ENCODE measurements at regions not wholly inside any gene's neighbourhood (a gene's known extent, or its start where the extent isn't known, plus 50 kb on each side); places are given as distances from the start of the nearest gene placed in this dataset.

DNA sequence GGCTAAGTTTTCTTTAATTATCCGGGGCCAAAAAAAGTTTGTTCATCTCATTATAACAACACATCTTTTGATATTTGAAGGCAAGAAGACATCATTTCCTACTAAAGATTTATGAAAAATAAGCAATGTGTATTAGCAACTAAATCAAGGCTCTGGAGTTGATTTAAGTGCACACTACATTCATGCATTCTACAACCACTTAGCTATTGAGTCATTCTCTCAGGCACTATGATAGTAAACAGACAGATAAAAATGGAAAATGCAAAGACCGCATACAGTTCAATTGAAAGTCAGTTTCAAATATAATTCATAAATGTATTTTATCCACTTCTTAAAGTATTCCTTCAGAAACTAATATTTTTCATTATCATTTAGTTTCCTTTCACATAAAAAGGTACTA, 1395.2 kb downstream of the PCDH9 start:
- TF ChIP-seq, protein P1, sequence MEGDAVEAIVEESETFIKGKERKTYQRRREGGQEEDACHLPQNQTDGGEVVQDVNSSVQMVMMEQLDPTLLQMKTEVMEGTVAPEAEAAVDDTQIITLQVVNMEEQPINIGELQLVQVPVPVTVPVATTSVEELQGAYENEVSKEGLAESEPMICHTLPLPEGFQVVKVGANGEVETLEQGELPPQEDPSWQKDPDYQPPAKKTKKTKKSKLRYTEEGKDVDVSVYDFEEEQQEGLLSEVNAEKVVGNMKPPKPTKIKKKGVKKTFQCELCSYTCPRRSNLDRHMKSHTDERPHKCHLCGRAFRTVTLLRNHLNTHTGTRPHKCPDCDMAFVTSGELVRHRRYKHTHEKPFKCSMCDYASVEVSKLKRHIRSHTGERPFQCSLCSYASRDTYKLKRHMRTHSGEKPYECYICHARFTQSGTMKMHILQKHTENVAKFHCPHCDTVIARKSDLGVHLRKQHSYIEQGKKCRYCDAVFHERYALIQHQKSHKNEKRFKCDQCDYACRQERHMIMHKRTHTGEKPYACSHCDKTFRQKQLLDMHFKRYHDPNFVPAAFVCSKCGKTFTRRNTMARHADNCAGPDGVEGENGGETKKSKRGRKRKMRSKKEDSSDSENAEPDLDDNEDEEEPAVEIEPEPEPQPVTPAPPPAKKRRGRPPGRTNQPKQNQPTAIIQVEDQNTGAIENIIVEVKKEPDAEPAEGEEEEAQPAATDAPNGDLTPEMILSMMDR (IDR thresholded peaks at IDR 0.05; ENCODE audit: control extremely low read depth, extremely low read depth, low read depth, missing control alignments), result no peak
- ChIA-PET CTCF (interaction anchor here (1.8 kb wide), 1 partner anchor 9 kb away, joined by 4 read pairs; no protein-coding TSS in a partner anchor), POLR2A (no interaction called here)
- no peak for DNase-seq (ENCODE audit: extremely low spot score)

DNA sequence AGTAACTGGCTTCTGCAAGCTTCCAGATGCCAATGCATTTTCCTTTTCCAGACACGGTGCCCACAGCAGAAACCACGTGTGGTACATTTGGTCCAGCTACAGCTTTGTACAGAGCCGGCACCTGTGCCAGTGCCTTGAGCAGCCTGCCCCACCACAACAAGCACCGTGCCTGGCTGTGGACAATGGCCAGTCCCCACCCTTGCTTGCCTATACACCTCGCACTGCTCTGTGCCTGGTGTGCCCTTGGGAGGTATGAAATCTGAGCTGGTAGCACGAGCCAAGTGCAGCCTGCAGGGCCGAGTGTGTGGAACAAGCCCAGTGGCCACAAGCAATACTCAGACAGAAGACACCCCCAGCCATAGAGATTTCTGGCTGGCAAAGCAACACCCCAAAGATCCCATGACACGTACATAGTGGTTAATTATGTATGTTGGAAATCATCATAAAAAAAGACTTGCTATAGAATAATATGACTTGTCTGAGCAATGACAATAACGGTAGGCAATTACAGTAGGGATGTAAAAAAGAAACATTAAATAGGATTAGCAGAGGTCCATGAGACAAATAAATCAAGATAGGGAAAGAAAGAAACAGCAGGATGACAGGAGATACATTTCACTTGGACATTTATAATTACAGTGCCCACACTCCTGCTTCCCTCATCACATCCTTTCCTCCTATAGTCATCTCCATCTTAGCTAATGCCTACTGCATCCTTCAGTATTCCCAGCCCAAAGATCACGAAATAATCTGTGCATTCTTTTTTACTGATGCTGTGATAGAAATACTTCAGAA, 1399.5 kb downstream of the PCDH9 start:
- CTCF ChIA-PET, result interaction anchor here (1.3 to 1.5 kb wide), 3 partner anchors 11 to 29 kb away, joined by 3 to 5 read pairs (median 3); no protein-coding TSS in a partner anchor
- POLR2A ChIA-PET, result no interaction called here
- DNase-seq (ENCODE audit: extremely low spot score), result no peak
- TF ChIP-seq, protein P1 (IDR thresholded peaks at IDR 0.05; ENCODE audit: control extremely low read depth, extremely low read depth, low read depth, missing control alignments), result no peak

DNA sequence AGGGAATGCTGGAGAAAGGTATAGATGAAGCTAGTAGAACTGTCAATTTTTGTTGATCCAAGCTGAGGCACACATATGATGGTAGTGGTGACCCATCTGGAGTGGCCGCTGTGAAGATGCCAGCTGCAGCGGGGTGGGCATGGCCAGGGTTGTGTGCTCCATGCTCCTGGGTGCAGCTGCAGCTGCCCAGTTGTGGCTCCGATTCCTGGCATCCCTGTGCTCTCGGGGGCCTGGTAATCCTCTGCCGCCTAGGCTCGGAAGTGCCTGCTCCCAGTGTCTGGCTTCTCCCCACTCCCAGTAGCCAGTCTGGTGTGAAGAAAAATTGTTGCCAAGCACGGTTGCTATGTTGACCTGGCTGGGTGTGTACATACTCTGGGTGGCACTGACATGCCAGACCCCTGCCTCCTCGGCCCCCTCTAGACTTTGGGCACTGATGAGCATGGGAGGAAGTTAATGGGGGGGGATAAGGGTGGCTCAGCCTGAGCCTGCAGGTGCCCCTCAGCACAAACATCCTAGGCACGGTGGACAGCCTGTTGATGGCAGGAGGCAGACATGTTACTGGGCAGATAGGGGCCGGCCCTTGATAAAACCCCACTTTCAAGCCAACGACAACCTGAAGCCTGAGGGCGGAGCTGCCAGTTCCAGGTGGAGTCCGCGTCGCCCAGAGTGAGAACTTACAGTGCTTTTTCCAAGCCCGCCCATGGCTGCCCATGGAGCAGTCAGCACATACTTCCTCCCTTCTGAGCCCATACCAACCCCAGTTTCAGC, 1400.7 kb downstream of the PCDH9 start:
- TF ChIP-seq, protein P1 (IDR thresholded peaks at IDR 0.05; ENCODE audit: control extremely low read depth, extremely low read depth, low read depth, missing control alignments), result no peak
- DNase-seq (ENCODE audit: extremely low spot score), result no peak
- ChIA-PET CTCF (interaction anchor here (1.0 to 1.4 kb wide), 4 partner anchors 10 to 28 kb away, joined by 3 to 5 read pairs (median 3); no protein-coding TSS in a partner anchor), POLR2A (no interaction called here)

DNA sequence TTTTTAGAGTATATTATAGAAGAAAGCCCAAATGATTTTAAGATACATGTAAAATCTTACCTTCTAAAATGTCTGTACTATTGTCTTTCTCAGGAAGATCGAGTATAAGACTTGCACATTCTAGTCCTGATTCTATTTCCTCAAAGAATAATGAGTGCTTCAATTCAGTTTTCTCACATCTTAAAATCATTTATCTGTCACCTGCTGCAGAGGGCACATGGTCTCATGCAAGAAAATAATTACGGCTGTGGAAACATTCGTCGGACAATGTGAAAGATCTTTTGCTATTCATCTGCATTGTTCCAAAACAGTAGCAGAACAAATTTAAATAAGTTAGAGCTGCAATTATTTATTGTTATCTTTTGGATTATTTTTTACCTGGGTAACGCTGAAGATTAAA, 1403.5 kb downstream of the PCDH9 start:
- TF ChIP-seq, protein P1 (IDR thresholded peaks at IDR 0.05; ENCODE audit: control extremely low read depth, extremely low read depth, low read depth, missing control alignments), result no peak
- no peak for DNase-seq (ENCODE audit: extremely low spot score)
- CTCF ChIA-PET, result no interaction called here
- POLR2A ChIA-PET, result no interaction called here

DNA sequence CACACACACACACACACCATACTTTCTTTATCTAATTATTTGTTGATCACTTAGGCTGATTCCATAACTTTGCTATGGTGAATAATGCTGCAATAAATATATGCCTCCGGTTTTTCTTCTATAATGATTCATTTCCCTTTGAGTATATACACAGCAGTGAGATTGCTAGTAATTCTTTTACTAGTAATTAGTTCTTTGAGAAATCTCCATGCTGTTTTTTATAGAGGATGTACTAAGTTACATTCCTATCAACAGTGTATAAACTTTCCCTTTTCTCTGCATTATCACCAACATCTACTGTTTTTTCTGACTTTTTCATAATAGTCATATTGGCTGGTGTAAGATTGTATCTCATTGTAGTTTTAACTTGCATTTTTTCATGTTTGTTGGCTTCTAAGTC, 1405.1 kb downstream of the PCDH9 start:
- POLR2A ChIA-PET, result no interaction called here
- no peak for DNase-seq (ENCODE audit: extremely low spot score)
- CTCF ChIA-PET, result no interaction called here
- TF ChIP-seq, protein P1 (IDR thresholded peaks at IDR 0.05; ENCODE audit: control extremely low read depth, extremely low read depth, low read depth, missing control alignments), result no peak

DNA sequence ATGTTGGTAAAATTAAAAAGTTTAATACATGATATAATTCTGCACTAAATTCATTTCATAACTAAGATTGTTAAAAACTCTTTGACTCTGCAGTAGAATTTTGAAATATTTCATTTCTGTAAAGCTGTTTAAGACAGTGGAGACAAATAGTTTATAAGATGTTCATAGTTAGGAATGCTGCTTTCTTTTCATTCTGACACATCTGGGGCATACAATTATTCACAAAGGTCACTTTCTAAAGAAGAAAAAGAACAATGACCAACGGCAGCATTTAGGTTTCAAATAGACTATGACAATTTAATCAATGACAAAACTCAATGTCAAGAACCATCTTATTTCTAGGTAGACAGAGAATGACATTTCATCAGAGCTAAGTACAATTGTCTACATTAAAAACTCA, 1422.1 kb downstream of the PCDH9 start:
- ChIA-PET CTCF (no interaction called here), POLR2A (no interaction called here)
- TF ChIP-seq, protein P1 (IDR thresholded peaks at IDR 0.05; ENCODE audit: control extremely low read depth, extremely low read depth, low read depth, missing control alignments), result no peak
- DNase-seq (ENCODE audit: extremely low spot score), result no peak
